ENCODE measurements at regions not wholly inside any gene's neighbourhood (a gene's known extent, or its start where the extent isn't known, plus 50 kb on each side); places are given as distances from the start of the nearest gene placed in this dataset.

DNA sequence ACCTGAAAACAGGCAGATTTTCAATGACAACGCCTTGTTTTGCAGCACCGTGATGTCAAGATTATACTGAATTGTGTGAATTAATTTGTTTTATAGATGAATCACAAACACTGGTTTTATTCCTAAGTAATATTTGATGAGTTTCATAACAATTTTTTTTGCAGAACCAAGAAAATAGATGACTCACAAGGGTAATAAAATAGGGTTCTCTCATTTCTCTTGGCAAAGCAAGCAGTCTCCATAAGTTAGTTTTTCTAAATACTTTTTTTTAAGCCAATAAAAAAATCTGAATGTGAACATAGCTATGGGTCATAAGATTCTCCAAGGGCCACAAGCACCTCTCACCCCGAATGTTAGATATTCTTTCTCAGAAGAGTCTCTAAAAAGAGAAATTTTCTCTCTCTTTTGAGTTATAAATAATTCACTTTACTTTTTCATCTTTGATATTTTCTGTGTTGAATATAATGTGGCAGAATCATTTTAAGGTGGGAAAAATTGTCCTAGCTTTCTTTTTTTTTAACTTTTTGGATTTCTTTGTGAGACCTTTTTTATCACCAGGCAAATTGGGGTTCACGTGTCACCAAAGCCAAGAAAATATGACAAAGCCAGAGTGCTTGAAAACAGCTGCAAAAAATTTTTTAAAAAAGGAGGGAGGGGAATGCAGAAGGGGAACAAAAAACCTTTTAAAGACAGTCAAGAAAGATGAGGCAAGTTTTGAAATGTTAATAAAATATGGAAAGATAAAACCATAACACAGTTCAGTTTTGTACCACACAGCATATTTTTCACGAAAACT, 174.6 kb upstream of the DAPK1 start:
- Histone ChIP-seq H3K9me3 (ENCODE audit: severe bottlenecking) (no peaks in the 10 kb centered on the region), H3K36me3 (ENCODE audit: low read depth) (no peaks in the 10 kb centered on the region), H3K4me3 (ENCODE audit: severe bottlenecking) (no peak overlapping the region), H3K27me3 (ENCODE audit: insufficient read depth, poor library complexity, severe bottlenecking) (no peaks in the 10 kb centered on the region), H3K4me1 (ENCODE audit: insufficient read depth, poor library complexity, severe bottlenecking) (peaks cover 4% of the 10 kb centered on the region), H3K27ac (ENCODE audit: poor library complexity, severe bottlenecking) (no peak overlapping the region)
- TF ChIP-seq, protein P1, sequence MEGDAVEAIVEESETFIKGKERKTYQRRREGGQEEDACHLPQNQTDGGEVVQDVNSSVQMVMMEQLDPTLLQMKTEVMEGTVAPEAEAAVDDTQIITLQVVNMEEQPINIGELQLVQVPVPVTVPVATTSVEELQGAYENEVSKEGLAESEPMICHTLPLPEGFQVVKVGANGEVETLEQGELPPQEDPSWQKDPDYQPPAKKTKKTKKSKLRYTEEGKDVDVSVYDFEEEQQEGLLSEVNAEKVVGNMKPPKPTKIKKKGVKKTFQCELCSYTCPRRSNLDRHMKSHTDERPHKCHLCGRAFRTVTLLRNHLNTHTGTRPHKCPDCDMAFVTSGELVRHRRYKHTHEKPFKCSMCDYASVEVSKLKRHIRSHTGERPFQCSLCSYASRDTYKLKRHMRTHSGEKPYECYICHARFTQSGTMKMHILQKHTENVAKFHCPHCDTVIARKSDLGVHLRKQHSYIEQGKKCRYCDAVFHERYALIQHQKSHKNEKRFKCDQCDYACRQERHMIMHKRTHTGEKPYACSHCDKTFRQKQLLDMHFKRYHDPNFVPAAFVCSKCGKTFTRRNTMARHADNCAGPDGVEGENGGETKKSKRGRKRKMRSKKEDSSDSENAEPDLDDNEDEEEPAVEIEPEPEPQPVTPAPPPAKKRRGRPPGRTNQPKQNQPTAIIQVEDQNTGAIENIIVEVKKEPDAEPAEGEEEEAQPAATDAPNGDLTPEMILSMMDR (IDR thresholded peaks at IDR 0.05; ENCODE audit: poor library complexity, severe bottlenecking) = no peak
- ATAC-seq (ENCODE audit: low read depth) (peak; percentile 61; the same call in 1 of the 3 replicates), DNase-seq (ENCODE audit: low spot score) (no peak)

DNA sequence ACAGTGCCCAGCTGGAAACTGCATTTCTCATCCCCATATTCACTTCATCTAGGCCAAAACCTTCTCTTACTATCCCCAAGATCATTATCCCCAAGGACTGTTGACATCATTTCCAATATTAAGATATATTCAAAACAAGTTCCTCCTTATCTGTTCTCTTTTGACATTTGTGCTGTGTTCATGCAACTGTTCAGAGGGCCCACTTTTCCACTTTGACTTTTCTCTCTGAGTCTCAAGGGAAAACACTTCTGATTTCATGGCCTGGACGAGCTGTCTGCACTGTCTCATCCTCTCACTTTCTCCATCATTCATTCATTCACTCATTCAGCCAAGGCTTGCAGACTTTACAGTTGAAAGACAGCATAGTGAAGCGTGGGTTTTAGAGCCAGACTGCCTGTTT, 173.7 kb upstream of the DAPK1 start:
- H3K4me1 ChIP-seq (ENCODE audit: insufficient read depth, poor library complexity, severe bottlenecking) = peaks cover 4% of the 10 kb centered on the region
- H3K4me3 ChIP-seq (ENCODE audit: severe bottlenecking) = no peak overlapping the region
- no peaks in the 10 kb centered on the region for H3K9me3 ChIP-seq (ENCODE audit: severe bottlenecking)
- TF ChIP-seq, protein P1 (IDR thresholded peaks at IDR 0.05; ENCODE audit: poor library complexity, severe bottlenecking) = no peak
- H3K27me3 ChIP-seq (ENCODE audit: insufficient read depth, poor library complexity, severe bottlenecking) = no peaks in the 10 kb centered on the region
- H3K27ac ChIP-seq (ENCODE audit: poor library complexity, severe bottlenecking) = no peak overlapping the region
- no peaks in the 10 kb centered on the region for H3K36me3 ChIP-seq (ENCODE audit: low read depth)
- no peak for ATAC-seq (ENCODE audit: low read depth)
- no peak for DNase-seq (ENCODE audit: low spot score)

DNA sequence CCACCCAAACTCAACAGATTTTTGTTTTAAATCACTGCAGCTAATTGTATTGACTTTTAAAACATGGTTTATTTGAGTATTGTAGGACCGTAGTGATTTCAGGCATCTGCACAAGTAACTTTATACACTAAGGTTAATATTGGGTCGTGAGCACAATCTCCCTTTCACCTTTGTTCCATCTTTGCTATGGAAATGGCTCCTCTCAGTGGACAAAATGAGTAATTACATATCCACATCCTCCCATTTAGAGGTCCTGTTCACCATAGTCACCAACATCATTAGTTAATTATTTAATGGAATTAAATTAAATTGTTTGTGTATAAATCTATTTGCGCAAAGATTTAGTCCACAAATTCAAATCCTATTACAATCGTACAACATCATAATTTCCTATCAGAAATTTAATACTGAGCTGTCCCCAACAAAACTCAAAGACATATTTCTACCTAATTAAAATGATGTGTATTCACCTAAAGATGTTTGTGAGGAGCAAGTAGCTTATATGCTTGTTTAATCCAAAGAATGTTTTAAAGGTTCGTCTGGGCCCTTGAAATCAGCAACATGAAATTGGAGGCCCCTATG, 173.0 kb upstream of the DAPK1 start:
- no peaks in the 10 kb centered on the region for H3K27me3 ChIP-seq (ENCODE audit: insufficient read depth, poor library complexity, severe bottlenecking)
- H3K36me3 ChIP-seq (ENCODE audit: low read depth) = no peaks in the 10 kb centered on the region
- TF ChIP-seq, protein P1 (IDR thresholded peaks at IDR 0.05; ENCODE audit: poor library complexity, severe bottlenecking) = peak; percentile 85

DNA sequence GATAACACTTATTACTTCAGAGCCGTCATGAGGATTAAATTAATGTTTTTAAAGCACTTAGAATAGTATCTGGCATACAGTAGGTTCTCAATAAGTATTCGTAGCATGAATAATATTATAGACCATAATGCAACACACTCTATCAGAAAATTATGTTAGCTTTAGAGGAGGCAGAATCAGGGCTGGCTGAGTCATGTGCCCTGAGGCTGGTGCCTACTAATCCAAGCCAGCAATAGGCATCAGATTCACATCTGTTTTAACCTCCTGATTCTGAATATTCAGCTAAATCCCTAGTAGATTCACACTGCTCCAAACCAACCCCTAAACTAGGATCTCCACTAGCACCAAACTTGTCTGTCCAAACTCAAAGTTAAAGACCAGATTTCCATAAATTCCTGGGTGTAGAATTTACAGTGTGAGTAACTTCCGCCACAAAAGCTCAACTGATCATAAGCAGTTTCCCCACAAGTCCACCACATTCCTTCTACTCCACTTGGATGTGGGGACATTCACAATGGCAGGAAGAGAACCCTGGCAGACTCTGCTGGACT, 170.0 kb upstream of the DAPK1 start:
- H3K4me1 ChIP-seq (ENCODE audit: insufficient read depth, poor library complexity, severe bottlenecking) = peaks cover 4% of the 10 kb centered on the region
- DNase-seq (ENCODE audit: low spot score) = no peak
- H3K27ac ChIP-seq (ENCODE audit: poor library complexity, severe bottlenecking) = no peak overlapping the region
- H3K36me3 ChIP-seq (ENCODE audit: low read depth) = no peaks in the 10 kb centered on the region
- no peak overlapping the region for H3K4me3 ChIP-seq (ENCODE audit: severe bottlenecking)
- TF ChIP-seq, protein P1 (IDR thresholded peaks at IDR 0.05; ENCODE audit: poor library complexity, severe bottlenecking) = no peak
- peak; percentile 87 for ATAC-seq (ENCODE audit: low read depth)
- peaks cover 1% of the 10 kb centered on the region for H3K9me3 ChIP-seq (ENCODE audit: severe bottlenecking)
- no peaks in the 10 kb centered on the region for H3K27me3 ChIP-seq (ENCODE audit: insufficient read depth, poor library complexity, severe bottlenecking)

More for the DNA sequence above, 173.0 kb upstream of the DAPK1 start:
- Histone ChIP-seq H3K9me3 (ENCODE audit: severe bottlenecking) (no peaks in the 10 kb centered on the region), H3K27ac (ENCODE audit: poor library complexity, severe bottlenecking) (no peak overlapping the region), H3K4me1 (ENCODE audit: insufficient read depth, poor library complexity, severe bottlenecking) (peaks cover 4% of the 10 kb centered on the region), H3K4me3 (ENCODE audit: severe bottlenecking) (no peak overlapping the region)
- no peak for DNase-seq (ENCODE audit: low spot score)
- ATAC-seq (ENCODE audit: low read depth) = peak; percentile 33; the same call in 1 of the 3 replicates

Data from RWPE2 (cell line).